ENCODE measurements at regions not wholly inside any gene's neighbourhood (a gene's known extent, or its start where the extent isn't known, plus 50 kb on each side); places are given as distances from the start of the nearest gene placed in this dataset.

DNA sequence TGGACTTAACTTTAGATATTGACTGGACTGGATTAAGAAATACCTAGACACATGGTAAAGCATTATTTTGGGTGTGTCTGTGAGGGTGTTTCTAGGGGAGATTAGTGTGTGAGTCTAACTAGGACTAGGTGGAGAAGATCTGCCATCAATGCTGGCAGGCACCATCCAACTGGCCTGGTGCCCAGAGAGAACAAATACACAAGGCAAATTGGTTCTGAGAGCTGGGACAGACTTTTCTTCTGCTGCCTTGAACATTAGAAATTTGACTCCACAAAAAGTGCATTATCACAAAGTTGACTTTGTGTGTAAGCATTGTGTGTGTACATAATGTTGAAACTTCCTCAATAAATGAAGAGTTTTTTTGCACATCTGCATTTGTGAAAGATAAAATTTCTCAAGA, 522.1 kb downstream of the SUCLA2 start:
- Mint-ChIP-seq H3K4me1 (peaks cover 11 to 13% of the 10 kb centered on the region in 2 experiments; a peak in 3 of 4 replicates), H3K4me3 (no peak overlapping the region), H3K36me3 (ENCODE audit: insufficient read depth in 1 of 3, low read depth in 3 of 3) (no peaks in the 10 kb centered on the region; a peak in 1 of 7 replicates), H3K9me3 (no peaks in the 10 kb centered on the region), H3K27ac (no peak overlapping the region), H3K27me3 (ENCODE audit: low read depth) (no peaks in the 10 kb centered on the region; the same call in 1 of the 2 replicates)
- Histone ChIP-seq H3T11ph (ENCODE audit: low read length) (no peak overlapping the region), H3K56ac (ENCODE audit: insufficient read length, low read depth, low read length) (no peak overlapping the region), H2AFZ (ENCODE audit: low read length) (no peak overlapping the region), H2BK15ac (ENCODE audit: low read depth, low read length) (no peak overlapping the region), H3K4ac (ENCODE audit: low read depth, low read length) (no peak overlapping the region), H3K9me3 (ENCODE audit: control insufficient read depth, low read depth, low read length) (no peaks in the 10 kb centered on the region), H3K9ac (ENCODE audit: extremely low read depth, insufficient read length, low read length) (no peak overlapping the region), H4K20me1 (ENCODE audit: control insufficient read depth, insufficient read depth, insufficient read length) (no peaks in the 10 kb centered on the region), H4K8ac (replicated peaks; ENCODE audit: insufficient read length, low read depth, low read length) (no peak overlapping the region), H3K4me2 (ENCODE audit: insufficient read depth, insufficient read length, low read length) (no peak overlapping the region), H3K18ac (ENCODE audit: insufficient read length, low read depth, low read length) (no peak overlapping the region), H2BK20ac (ENCODE audit: low read depth, low read length, poor library complexity, severe bottlenecking) (no peak overlapping the region), H2BK5ac (ENCODE audit: insufficient read length, low read length) (no peak overlapping the region), H3K27me3 (ENCODE audit: insufficient read depth, low read length) (no peaks in the 10 kb centered on the region), H3K79me1 (ENCODE audit: insufficient read depth, low read depth, low read length, poor library complexity, severe bottlenecking) (no peaks in the 10 kb centered on the region), H3K14ac (ENCODE audit: insufficient read depth, low read length) (no peak overlapping the region), H3K23me2 (ENCODE audit: insufficient read length, low read depth, low read length, poor library complexity, severe bottlenecking) (no peaks in the 10 kb centered on the region), H2AK5ac (ENCODE audit: insufficient read length, low read length) (no peak overlapping the region), H4K91ac (ENCODE audit: insufficient read length, low read depth, low read length) (no peak overlapping the region), H2BK120ac (ENCODE audit: low read depth, low read length, poor library complexity, severe bottlenecking) (no peak overlapping the region), H4K5ac (ENCODE audit: insufficient read length, low read depth, low read length) (no peak overlapping the region), H3K23ac (ENCODE audit: insufficient read length, low read depth, low read length) (no peak overlapping the region), H3K4me1 (ENCODE audit: insufficient read depth, low read length) (no peaks in the 10 kb centered on the region), H2BK12ac (ENCODE audit: insufficient read length, low read depth, low read length) (no peak overlapping the region), H3K79me2 (ENCODE audit: insufficient read depth, low read length) (no peaks in the 10 kb centered on the region), H3K27ac (ENCODE audit: insufficient read length, low read depth, low read length) (no peak overlapping the region)
- DNase-seq: no peak
- TF ChIP-seq CTCF (conservative IDR thresholded peaks at IDR 0.05): no peak

Measured in H9 (cell line).